Right lobe of liver (tissue), 4 donors: ENCODE measurements at regions not wholly inside any gene's neighbourhood (a gene's known extent, or its start where the extent isn't known, plus 50 kb on each side); places are given as distances from the start of the nearest gene placed in this dataset.

ENCODE experiments used
- POLR2A ChIP-seq: fragments of 450-650 bp; IDR thresholded peaks from one replicate; pipeline ENCODE4 v1.6.1; 2017; ENCODE audit warnings: antibody characterized with exemption, mild to moderate bottlenecking
- TF ChIP-seq, protein P1 (sequence below), 4 donors: fragments of 200-600 bp in 3 of 4; fragments of 450-650 bp in 1 of 4; IDR thresholded peaks; one replicate each; pipeline versions ENCODE4 v1.5.1 to v1.8.0; 2016 to 2022; ENCODE audit warnings: antibody characterized with exemption in 4 of 4, mild to moderate bottlenecking in 2 of 4
- donor health status: DM: no; HTN: no; CAD: no.
- donor health status: DM: no; HTN: no; CAD: no.
- donor health status: DM: no; HTN: yes; CAD: no.

GRCh38 chr20:62531046-62531838 lies 55.4 kb upstream of the GATA5 start:
- TF ChIP-seq, protein P1, sequence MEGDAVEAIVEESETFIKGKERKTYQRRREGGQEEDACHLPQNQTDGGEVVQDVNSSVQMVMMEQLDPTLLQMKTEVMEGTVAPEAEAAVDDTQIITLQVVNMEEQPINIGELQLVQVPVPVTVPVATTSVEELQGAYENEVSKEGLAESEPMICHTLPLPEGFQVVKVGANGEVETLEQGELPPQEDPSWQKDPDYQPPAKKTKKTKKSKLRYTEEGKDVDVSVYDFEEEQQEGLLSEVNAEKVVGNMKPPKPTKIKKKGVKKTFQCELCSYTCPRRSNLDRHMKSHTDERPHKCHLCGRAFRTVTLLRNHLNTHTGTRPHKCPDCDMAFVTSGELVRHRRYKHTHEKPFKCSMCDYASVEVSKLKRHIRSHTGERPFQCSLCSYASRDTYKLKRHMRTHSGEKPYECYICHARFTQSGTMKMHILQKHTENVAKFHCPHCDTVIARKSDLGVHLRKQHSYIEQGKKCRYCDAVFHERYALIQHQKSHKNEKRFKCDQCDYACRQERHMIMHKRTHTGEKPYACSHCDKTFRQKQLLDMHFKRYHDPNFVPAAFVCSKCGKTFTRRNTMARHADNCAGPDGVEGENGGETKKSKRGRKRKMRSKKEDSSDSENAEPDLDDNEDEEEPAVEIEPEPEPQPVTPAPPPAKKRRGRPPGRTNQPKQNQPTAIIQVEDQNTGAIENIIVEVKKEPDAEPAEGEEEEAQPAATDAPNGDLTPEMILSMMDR (IDR thresholded peaks at IDR 0.05), result no peak
- no peak for TF ChIP-seq POLR2A
